Heart right ventricle (tissue), 16 donors: ENCODE measurements at regions not wholly inside any gene's neighbourhood (a gene's known extent, or its start where the extent isn't known, plus 50 kb on each side); places are given as distances from the start of the nearest gene placed in this dataset.

Source experiments
- ATAC-seq, 8 donors: fragments of 200-7000 bp; cut with Tn5 transposase; one replicate each; pipeline ENCODE4 v1.9.1; 2020; ENCODE audit warnings: mild to moderate bottlenecking in 8 of 8, moderate library complexity in 8 of 8, moderate number of reproducible peaks in 1 of 8
- DNase-seq, 2 donors: peaks; one replicate each; pipeline ENCODE4 v3.0.0-alpha.2; 2020
- H3K27ac ChIP-seq, 10 donors: fragments of 200-600 bp; sonication (generic) in 2 of 10; one replicate each; pipeline versions ENCODE4 v1.5.0 to v1.8.0; 2020 to 2022; ENCODE audit warnings: mild to moderate bottlenecking in 3 of 10
- H3K27me3 ChIP-seq, 7 donors: fragments of 200-600 bp; one replicate each; pipeline ENCODE4 v1.8.0; 2021 to 2022; ENCODE audit warnings: mild to moderate bottlenecking in 2 of 7
- H3K36me3 ChIP-seq, 9 donors: fragments of 200-600 bp; sonication (generic) in 1 of 9; one replicate each; pipeline versions ENCODE4 v1.5.0 to v1.8.0; 2020 to 2022; ENCODE audit warnings: mild to moderate bottlenecking in 2 of 9
- H3K4me1 ChIP-seq, 9 donors: fragments of 200-600 bp; sonication (generic) in 1 of 9; one replicate each; pipeline versions ENCODE4 v1.5.0 to v1.8.0; 2020 to 2022; ENCODE audit warnings: mild to moderate bottlenecking in 4 of 9
- H3K4me3 ChIP-seq, 10 donors: fragments of 200-600 bp; sonication (generic) in 2 of 10; one replicate each; pipeline versions ENCODE4 v1.5.0 to v1.8.0; 2020 to 2022; ENCODE audit warnings: mild to moderate bottlenecking in 7 of 10, moderate library complexity in 2 of 10
- H3K9me3 ChIP-seq, 11 donors: fragments of 200-600 bp in 10 of 11; sonication (generic) in 2 of 11; one replicate each; pipeline versions ENCODE4 v1.5.0 to v1.8.0; 2013 to 2022; ENCODE audit warnings: mild to moderate bottlenecking in 2 of 11, control low read depth in 1 of 11, moderate library complexity in 1 of 11
- WGBS, 2 donors: extraction: QIAGEN DNeasy Blood & Tissue Kit; methylation state at CpG; one replicate each; pipeline ENCODE4 v1.1.7; 2013; ENCODE audit warnings: inconsistent platforms in 1 of 2; 5-methylcytosine and 5-hydroxymethylcytosine counted together
- intact Hi-C, 10 donors: fragments of 100-400 bp; cut with DNase I; formaldehyde crosslinking; loops; one replicate each; pipeline versions ENCODE4 v1.11.1 to v1.14.2; 2022
- TF ChIP-seq, protein P1 (sequence below), 9 donors: fragments of 200-600 bp; sonication (generic) in 2 of 9; IDR thresholded peaks; one replicate each; pipeline versions ENCODE4 v1.5.0 to v1.8.0; 2021 to 2022; ENCODE audit warnings: antibody characterized with exemption in 9 of 9, mild to moderate bottlenecking in 5 of 9, moderate library complexity in 1 of 9
- donor health status: Arrhythmogenic right ventricular cardiomyopathy.
- donor health status: ischemic (EF 13 %, LVEDD 7.1; RV severe dilation, severe dysfunction).
- donor health status: healthy with polysubstance abuse.
- donor health status: DM: no; HTN: yes; CAD: no.
- donor health status: DM: no; HTN: no; CAD: no.
- donor health status: ischemic (EF 25% LVEDD 6.9; RV normal size, moderate dysfunction).
- donor health status: ischemic (EF 25% LVEDD 5.7; RV mildly dilated, moderate dysfunction).
- donor health status: healthy.
- donor health status: DM: yes; HTN: yes; CAD: no.
- donor health status: Ischemic cardiomyopathy.
- donor health status: ischemic (EF 35%, LVEDD 5.7; RV mildly dilated, moderate dysfunction).
- donor health status: nonischemic (EF 11% LVEDD 7.7; RV severe dilation, severe dysfunction).
- donor health status: DM: yes; HTN: yes; CAD: no.
- donor health status: PGD.
- donor health status: ischemic (EF 29% LVEDD 5.4; RV normal size, mild dysfunction).
- donor health status: nonischemic (EF 23%, LVEDD 6.1; RV moderate dilation, normal function).

DNA sequence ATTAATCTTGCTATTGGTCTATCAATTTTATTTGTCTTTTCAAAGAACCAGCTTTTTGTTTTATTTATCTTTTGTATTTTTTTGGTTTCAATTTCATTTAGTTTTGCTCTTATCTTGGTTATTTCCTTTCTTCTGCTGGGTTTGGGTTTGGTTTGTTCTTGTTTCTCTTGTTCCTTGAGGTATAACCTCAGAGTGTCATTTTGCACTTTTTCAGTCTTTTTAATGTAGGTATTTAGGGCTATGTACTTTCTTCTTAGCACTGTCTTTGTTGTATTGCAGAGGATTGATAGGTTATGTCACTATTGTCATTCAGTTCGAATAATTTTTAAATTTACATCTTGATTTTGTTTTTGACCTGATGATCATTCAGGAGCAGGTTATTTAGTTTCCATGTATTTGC, 92.7 kb upstream of the DCD start:
- H3K27ac ChIP-seq, result no peak overlapping the region
- 75 to 80% methylated on average over 1 of the region's 1 CpG for WGBS, 2 donors
- peaks cover 0 to 4% (median 0%) of the 10 kb centered on the region in 11 donors for H3K9me3 ChIP-seq
- ATAC-seq (no peak), DNase-seq (no peak)
- H3K4me3 ChIP-seq, result no peak overlapping the region
- peaks cover 0 to 7% (median 0%) of the 10 kb centered on the region in 7 donors for H3K27me3 ChIP-seq
- no peaks in the 10 kb centered on the region for H3K36me3 ChIP-seq
- TF ChIP-seq, protein P1, sequence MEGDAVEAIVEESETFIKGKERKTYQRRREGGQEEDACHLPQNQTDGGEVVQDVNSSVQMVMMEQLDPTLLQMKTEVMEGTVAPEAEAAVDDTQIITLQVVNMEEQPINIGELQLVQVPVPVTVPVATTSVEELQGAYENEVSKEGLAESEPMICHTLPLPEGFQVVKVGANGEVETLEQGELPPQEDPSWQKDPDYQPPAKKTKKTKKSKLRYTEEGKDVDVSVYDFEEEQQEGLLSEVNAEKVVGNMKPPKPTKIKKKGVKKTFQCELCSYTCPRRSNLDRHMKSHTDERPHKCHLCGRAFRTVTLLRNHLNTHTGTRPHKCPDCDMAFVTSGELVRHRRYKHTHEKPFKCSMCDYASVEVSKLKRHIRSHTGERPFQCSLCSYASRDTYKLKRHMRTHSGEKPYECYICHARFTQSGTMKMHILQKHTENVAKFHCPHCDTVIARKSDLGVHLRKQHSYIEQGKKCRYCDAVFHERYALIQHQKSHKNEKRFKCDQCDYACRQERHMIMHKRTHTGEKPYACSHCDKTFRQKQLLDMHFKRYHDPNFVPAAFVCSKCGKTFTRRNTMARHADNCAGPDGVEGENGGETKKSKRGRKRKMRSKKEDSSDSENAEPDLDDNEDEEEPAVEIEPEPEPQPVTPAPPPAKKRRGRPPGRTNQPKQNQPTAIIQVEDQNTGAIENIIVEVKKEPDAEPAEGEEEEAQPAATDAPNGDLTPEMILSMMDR (IDR thresholded peaks at IDR 0.05), result no peak
- H3K4me1 ChIP-seq, result no peaks in the 10 kb centered on the region
- intact Hi-C loops, result loop anchor here in 2 of 10 donors (10.0 kb wide), 1 partner anchor 334 kb away; no protein-coding TSS in a partner anchor

DNA sequence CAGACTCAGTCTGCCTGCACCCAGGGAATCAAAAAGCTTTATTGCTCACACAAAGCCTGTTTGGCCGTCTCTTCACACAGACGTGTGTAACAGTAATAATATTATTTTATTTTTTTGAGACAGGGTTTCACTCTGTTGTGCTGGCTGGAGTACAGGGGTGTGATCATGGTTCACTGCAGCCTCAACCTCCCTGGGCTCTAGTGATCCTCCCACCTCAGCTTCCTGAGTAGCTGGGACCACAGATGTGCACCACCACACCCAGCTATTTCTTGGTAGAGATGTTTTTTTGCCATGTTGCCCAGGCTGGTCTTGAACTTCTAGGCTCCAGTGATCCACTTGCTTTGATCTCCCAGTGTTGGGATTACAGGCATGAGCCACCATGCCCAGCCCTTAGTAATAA, 88.4 kb upstream of the DCD start:
- intact Hi-C loops, result no loop called here
- Histone ChIP-seq H3K27me3 (peaks cover 0 to 11% (median 0%) of the 10 kb centered on the region in 7 donors), H3K4me3 (no peak overlapping the region), H3K27ac (no peak overlapping the region), H3K36me3 (no peaks in the 10 kb centered on the region), H3K4me1 (peaks cover 0 to 5% (median 0%) of the 10 kb centered on the region in 9 donors), H3K9me3 (peaks cover 0 to 7% (median 0%) of the 10 kb centered on the region in 11 donors)
- DNase-seq, result no peak
- TF ChIP-seq, protein P1 (IDR thresholded peaks at IDR 0.05), result no peak
- WGBS, 2 donors, result 80 to 90% methylated on average over 2 of the region's 2 CpGs
- no peak for ATAC-seq

DNA sequence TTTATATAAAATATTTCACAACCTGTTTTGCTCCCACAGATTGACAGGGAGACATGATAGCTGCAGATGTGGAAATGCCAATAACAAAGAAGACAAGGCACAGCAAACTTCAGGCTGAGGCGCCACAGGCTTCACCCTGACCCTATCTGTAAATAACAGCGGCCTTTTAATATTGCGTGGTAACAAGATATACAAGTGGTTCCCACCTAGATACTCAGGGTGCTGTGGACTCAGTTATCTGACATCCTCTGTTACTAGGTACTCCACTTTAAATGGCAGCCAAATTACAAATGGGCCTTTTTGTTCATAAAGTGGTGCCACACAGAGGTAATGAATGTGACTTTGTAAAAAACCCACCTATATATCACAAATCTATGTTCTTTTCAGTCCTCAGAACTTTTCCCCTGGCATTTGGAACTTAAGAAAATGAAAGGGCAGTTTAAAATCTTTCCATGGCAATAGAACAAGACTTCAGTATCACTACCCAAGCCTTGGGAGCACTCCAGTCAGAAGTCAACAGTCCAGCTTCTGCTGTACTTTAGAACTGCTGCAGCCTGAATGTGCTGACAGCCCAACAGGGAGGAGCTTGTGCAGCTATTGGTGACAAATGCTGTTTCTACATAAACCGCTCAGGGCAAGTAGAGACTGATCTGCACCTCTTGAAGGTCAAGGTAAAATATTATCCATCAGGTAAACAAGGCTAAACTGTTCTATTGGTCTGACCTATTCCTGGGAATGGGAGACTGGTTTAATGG, 86.2 kb upstream of the DCD start:
- intact Hi-C loops, result no loop called here
- Histone ChIP-seq H3K27me3 (peaks cover 0 to 12% (median 5%) of the 10 kb centered on the region in 7 donors), H3K4me1 (peaks cover 0 to 5% (median 0%) of the 10 kb centered on the region in 9 donors), H3K27ac (no peak overlapping the region), H3K36me3 (no peaks in the 10 kb centered on the region), H3K4me3 (no peak overlapping the region), H3K9me3 (peaks cover 0 to 7% (median 0%) of the 10 kb centered on the region in 11 donors)
- ATAC-seq, result peak; percentile 71 to 98 (median 90)
- TF ChIP-seq, protein P1 (IDR thresholded peaks at IDR 0.05), result no peak
- DNase-seq, result peak in 1 of 2 donors; percentile 15
- WGBS, 2 donors, result 42 to 58% methylated on average over 4 of the region's 4 CpGs

DNA sequence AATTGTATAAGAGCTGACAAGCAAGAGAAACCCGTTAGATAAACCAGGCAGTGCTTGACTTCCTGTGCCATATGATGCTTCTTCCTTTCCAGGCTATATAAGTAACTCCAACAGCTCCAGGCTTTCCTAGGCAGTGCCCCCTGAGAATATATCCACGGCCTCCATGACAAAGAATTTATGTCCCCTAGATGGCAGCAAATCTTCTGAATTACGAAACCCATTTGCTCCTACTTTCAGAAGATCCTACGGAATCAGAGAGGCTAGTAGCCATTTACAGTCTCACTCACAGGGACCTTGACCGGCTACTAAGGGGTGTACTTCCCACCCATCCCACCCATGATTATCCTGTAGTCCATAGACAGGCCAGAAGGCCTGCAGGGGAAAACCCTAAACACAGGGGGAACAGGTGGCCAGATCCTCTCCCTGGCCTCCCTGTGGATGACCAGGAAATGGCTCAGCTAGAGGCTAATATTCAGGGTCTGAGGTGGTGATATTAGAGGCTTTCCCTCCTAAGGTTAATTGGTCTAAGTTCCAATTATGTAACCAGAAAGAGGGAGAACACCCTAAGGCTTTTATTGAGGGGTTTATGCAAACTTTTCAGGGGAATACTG, 77.2 kb upstream of the DCD start:
- DNase-seq (no peak), ATAC-seq (peak in 2 of 8 donors; percentile 38 to 69)
- WGBS, 2 donors, result 21 to 26% methylated on average over 5 of the region's 5 CpGs
- peaks cover 0 to 59% (median 14%) of the 10 kb centered on the region in 7 donors for H3K27me3 ChIP-seq
- no peaks in the 10 kb centered on the region for H3K36me3 ChIP-seq
- TF ChIP-seq, protein P1 (IDR thresholded peaks at IDR 0.05), result peak in 7 of 9 donors; percentile 25 to 52 (median 34)
- no peaks in the 10 kb centered on the region for H3K9me3 ChIP-seq
- H3K4me3 ChIP-seq, result no peak overlapping the region
- intact Hi-C loops, result no loop called here
- no peaks in the 10 kb centered on the region for H3K4me1 ChIP-seq
- H3K27ac ChIP-seq, result no peak overlapping the region
